ENCODE measurements at regions not wholly inside any gene's neighbourhood (a gene's known extent, or its start where the extent isn't known, plus 50 kb on each side); places are given as distances from the start of the nearest gene placed in this dataset.
"Not testable (repeated sequence)": the region's sequence is repeated elsewhere in the genome, so short reads cannot be mapped to it uniquely, and the experiment has no call there.

GRCh38 chr16:35196313-35196712 lies 1736.9 kb downstream of the TP53TG3F start:
- DNase-seq (ENCODE audit: low spot score): no peak

GRCh38 chr16:35197656-35198055 lies 1738.2 kb downstream of the TP53TG3F start:
- no peak for DNase-seq (ENCODE audit: low spot score)

GRCh38 chr16:35198223-35199199 lies 1739.1 kb downstream of the TP53TG3F start:
- DNase-seq (ENCODE audit: low spot score): no peak

GRCh38 chr16:35200662-35201061 lies 1741.2 kb downstream of the TP53TG3F start:
- DNase-seq (ENCODE audit: low spot score): no peak

- DNase-seq (ENCODE audit: low spot score): no peak
Observed at GRCh38 chr16:35201151-35201550, 1741.7 kb downstream of the TP53TG3F start.

GRCh38 chr16:35203636-35204035 lies 1744.2 kb downstream of the TP53TG3F start:
- no peak for DNase-seq (ENCODE audit: low spot score)

- DNase-seq (ENCODE audit: low spot score): no peak
Observed at GRCh38 chr16:35207059-35207999, 1747.9 kb downstream of the TP53TG3F start.

- DNase-seq (ENCODE audit: low spot score): no peak
Observed at GRCh38 chr16:35208001-35208935, 1748.9 kb downstream of the TP53TG3F start.

- no peak for DNase-seq (ENCODE audit: low spot score)
Observed at GRCh38 chr16:35210681-35211433, 1751.4 kb downstream of the TP53TG3F start.

- no peak for DNase-seq (ENCODE audit: low spot score)
Observed at GRCh38 chr16:35214840-35215239, 1755.4 kb downstream of the TP53TG3F start.

GRCh38 chr16:35215287-35215686 lies 1755.9 kb downstream of the TP53TG3F start:
- peak; percentile 3 for DNase-seq (ENCODE audit: low spot score)

GRCh38 chr16:35216261-35216660 lies 1756.8 kb downstream of the TP53TG3F start:
- DNase-seq (ENCODE audit: low spot score): not testable (repeated sequence)

- DNase-seq (ENCODE audit: low spot score): no peak
Observed at GRCh38 chr16:35221482-35222185, 1762.2 kb downstream of the TP53TG3F start.

GRCh38 chr16:35234679-35235078 lies 1775.3 kb downstream of the TP53TG3F start:
- no peak for DNase-seq (ENCODE audit: low spot score)

- no peak for DNase-seq (ENCODE audit: low spot score)
Observed at GRCh38 chr16:35239561-35239960, 1780.1 kb downstream of the TP53TG3F start.

GRCh38 chr16:35249051-35249450 lies 1789.6 kb downstream of the TP53TG3F start:
- DNase-seq (ENCODE audit: low spot score): no peak

- DNase-seq (ENCODE audit: low spot score): peak; percentile 32
Observed at GRCh38 chr16:35252356-35252936, 1793.0 kb downstream of the TP53TG3F start.

- DNase-seq (ENCODE audit: low spot score): no peak
Observed at GRCh38 chr16:35255186-35255803, 1795.9 kb downstream of the TP53TG3F start.

- no peak for DNase-seq (ENCODE audit: low spot score)
Observed at GRCh38 chr16:35255816-35256215, 1796.4 kb downstream of the TP53TG3F start.
